ENCODE measurements at regions not wholly inside any gene's neighbourhood (a gene's known extent, or its start where the extent isn't known, plus 50 kb on each side); places are given as distances from the start of the nearest gene placed in this dataset.

- Mint-ChIP-seq H3K9me3 (no peaks in the 10 kb centered on the region), H3K27ac (no peak overlapping the region), H3K4me1 (no peaks in the 10 kb centered on the region), H3K36me3 (ENCODE audit: low read depth) (no peaks in the 10 kb centered on the region), H3K27me3 (ENCODE audit: insufficient read depth, low read depth, poor library complexity) (peaks cover 2% of the 10 kb centered on the region), H3K4me3 (no peak overlapping the region)
- Histone ChIP-seq H3K79me2 (replicated peaks; ENCODE audit: insufficient read depth) (no peaks in the 10 kb centered on the region), H3K4me3 (no peak overlapping the region), H3K27ac (ENCODE audit: low read depth) (no peak overlapping the region), H3F3A (replicated peaks; ENCODE audit: low read depth) (no peaks in the 10 kb centered on the region), H3K27me3 (ENCODE audit: insufficient read depth) (no peaks in the 10 kb centered on the region), H3K4me2 (no peak overlapping the region), H3K9me2 (ENCODE audit: insufficient read depth) (0 out of 2 replicates have a peak, but pooled peaks cover 12% of the 10 kb centered on the region), H3K4me1 (ENCODE audit: insufficient read depth) (no peaks in the 10 kb centered on the region), H4K20me1 (replicated peaks; ENCODE audit: insufficient read depth) (no peaks in the 10 kb centered on the region), H2AFZ (no peak overlapping the region), H3K36me3 (ENCODE audit: insufficient read depth) (no peaks in the 10 kb centered on the region)
- no peak for ATAC-seq
- no peak for DNase-seq (ENCODE audit: low spot score)
- no peak for TF ChIP-seq REST (IDR thresholded peaks at IDR 0.05; ENCODE audit: unreplicated experiment)
- TF ChIP-seq NANOG (IDR thresholded peaks at IDR 0.05; ENCODE audit: borderline replicate concordance): no peak
- TF ChIP-seq ZNF462 (CRISPR knock-in tag; IDR thresholded peaks at IDR 0.05): no peak
- TF ChIP-seq ZNF331 (CRISPR knock-in tag; IDR thresholded peaks at IDR 0.05; ENCODE audit: low read depth): no peak
- TF ChIP-seq CREB1 (CRISPR knock-in tag; IDR thresholded peaks at IDR 0.05; ENCODE audit: low read depth): no peak
- no peak for TF ChIP-seq ETS1 (IDR thresholded peaks at IDR 0.05)
- TF ChIP-seq ZNF114 (CRISPR knock-in tag; IDR thresholded peaks at IDR 0.05): no peak
- TF ChIP-seq STAT1 (IDR thresholded peaks at IDR 0.05; ENCODE audit: unreplicated experiment): no peak
- no peak for TF ChIP-seq EZH2 (IDR thresholded peaks at IDR 0.05; ENCODE audit: low read depth, unreplicated experiment)
- TF ChIP-seq POLR2AphosphoS5 (IDR thresholded peaks at IDR 0.05; ENCODE audit: low read depth): no peak
- TF ChIP-seq, protein P1, sequence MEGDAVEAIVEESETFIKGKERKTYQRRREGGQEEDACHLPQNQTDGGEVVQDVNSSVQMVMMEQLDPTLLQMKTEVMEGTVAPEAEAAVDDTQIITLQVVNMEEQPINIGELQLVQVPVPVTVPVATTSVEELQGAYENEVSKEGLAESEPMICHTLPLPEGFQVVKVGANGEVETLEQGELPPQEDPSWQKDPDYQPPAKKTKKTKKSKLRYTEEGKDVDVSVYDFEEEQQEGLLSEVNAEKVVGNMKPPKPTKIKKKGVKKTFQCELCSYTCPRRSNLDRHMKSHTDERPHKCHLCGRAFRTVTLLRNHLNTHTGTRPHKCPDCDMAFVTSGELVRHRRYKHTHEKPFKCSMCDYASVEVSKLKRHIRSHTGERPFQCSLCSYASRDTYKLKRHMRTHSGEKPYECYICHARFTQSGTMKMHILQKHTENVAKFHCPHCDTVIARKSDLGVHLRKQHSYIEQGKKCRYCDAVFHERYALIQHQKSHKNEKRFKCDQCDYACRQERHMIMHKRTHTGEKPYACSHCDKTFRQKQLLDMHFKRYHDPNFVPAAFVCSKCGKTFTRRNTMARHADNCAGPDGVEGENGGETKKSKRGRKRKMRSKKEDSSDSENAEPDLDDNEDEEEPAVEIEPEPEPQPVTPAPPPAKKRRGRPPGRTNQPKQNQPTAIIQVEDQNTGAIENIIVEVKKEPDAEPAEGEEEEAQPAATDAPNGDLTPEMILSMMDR (conservative IDR thresholded peaks at IDR 0.05; ENCODE audit: low read depth in 2 of 2): no peak
- TF ChIP-seq EZH2phosphoT487 (IDR thresholded peaks at IDR 0.05; ENCODE audit: unreplicated experiment): no peak
- TF ChIP-seq JUNB (IDR thresholded peaks at IDR 0.05; ENCODE audit: unreplicated experiment): no peak
Measured at GRCh38 chr6:81669445-81669844, 83.0 kb downstream of the TENT5A start.

Measured in GM23338 (cell line).